Mucosa of gallbladder (tissue), 1 donor: ENCODE measurements at regions not wholly inside any gene's neighbourhood (a gene's known extent, or its start where the extent isn't known, plus 50 kb on each side); places are given as distances from the start of the nearest gene placed in this dataset.

Experiments used
- DNase-seq: peaks from one replicate; pipeline ENCODE4 v3.0.0-alpha.2; 2020; ENCODE audit warnings: low spot score
- donor health status: DM: no; HTN: no; CAD: no.

- DNase-seq, result no peak
Observed at GRCh38 chr1:68331117-68331865, 99.0 kb upstream of the WLS start.

- DNase-seq, result no peak
Observed at GRCh38 chr1:68330391-68330790, 98.1 kb upstream of the WLS start.

GRCh38 chr1:68329096-68329835, 96.9 kb upstream of the WLS start:
- DNase-seq, result no peak

GRCh38 chr1:68328490-68328889, 96.2 kb upstream of the WLS start:
- DNase-seq, result no peak

DNA sequence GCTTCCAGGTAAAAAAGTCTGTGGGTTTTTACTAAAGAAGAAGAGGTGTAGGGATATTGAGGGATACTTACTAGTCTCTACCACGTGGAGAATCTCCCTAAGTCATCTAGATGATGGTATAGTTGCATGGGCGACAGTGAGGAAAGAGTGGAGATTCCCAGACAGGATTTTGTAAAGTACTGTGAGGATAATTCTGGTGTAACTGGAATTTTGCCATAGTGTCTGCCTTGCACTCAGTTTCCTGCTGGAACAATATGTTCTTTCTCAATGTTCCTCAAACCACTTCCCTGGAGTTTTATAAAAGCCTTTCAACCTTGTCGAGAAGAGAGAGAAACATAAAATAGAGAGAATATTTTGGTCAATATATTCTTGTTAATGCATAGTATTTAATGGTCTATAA, 95.1 kb upstream of the WLS start:
- DNase-seq, result no peak

DNA sequence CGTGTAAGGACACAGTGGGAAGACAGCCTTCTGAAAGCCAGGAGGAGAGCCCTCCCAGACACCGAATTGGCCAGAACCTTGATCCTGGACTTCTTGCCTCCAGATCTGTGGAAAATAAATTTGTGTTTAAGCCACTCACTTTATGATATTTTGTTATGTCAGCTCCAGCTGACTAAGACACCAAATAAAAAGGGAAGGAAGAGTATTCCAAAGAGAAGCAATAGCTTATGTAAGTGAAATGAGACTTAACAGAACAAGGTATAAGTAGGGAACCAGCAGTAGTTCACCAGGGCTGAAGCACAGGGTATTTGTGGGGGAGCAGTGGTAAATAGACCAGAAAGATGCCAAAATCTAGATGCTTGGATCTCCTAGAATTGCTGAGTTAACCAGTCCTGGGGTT, 94.2 kb upstream of the WLS start:
- no peak for DNase-seq

- no peak for DNase-seq
Observed at GRCh38 chr1:68324316-68324715, 92.0 kb upstream of the WLS start.

DNA sequence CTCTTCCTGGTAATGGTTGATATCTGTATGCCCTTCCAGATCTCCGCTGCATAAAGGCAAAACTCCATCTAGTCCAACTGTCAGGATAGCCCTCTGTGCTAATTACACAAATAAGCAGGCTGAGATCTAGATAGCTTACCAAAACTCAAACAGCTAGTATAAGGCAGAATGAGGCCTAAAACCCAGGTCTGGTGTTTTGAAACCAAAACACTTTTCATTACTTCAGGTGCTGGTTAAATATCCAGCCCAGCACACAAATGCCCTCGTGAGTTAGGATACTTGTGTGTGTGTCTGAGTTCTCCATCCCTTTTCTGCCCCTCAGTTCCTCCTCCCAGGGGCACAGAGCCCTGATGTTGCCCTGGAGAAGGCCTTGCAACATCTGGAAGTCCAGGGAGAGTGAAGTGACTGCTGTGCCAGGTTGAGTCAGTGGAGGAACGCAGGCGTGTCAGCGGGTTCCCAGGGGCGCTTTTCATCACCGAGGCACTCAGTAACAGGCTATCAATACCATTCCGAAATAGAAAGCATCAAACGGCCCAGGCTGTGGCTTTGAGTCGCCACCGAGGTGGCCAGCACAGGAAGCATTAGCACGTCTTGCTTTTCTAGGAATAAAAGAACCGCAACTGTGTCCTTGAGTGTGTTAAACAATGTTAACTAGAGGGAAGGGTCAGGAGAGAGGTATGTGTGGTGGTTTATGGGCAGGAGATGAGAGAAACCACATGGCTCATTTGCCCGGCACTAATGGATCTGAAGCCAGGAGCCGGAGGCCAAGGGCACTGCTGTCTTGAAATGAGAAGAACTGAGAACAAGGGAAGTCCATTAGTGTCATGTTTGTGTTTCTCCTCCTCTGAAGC, 90.7 kb upstream of the WLS start:
- DNase-seq, result no peak

DNA sequence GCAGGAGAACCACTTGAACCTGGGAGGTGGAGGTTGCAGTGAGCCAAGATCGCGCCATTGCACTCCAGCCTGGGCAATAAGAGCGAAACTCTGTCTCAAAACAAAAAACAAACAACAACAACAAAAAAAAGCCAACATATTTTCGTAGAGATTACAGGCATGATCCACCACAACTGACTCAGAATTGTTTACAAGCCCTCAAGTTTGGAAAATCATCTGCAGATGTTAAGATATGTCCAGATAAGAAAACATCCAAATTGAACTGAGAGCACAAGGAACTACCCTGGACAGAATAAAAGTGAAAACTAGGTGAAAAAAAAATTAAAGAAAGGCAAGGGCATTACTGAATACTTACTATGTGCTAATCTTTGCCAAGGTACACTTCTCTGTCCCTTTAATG, 89.8 kb upstream of the WLS start:
- no peak for DNase-seq

- peak; percentile 78 for DNase-seq
Observed at GRCh38 chr1:68321084-68321685, 88.9 kb upstream of the WLS start.

DNA sequence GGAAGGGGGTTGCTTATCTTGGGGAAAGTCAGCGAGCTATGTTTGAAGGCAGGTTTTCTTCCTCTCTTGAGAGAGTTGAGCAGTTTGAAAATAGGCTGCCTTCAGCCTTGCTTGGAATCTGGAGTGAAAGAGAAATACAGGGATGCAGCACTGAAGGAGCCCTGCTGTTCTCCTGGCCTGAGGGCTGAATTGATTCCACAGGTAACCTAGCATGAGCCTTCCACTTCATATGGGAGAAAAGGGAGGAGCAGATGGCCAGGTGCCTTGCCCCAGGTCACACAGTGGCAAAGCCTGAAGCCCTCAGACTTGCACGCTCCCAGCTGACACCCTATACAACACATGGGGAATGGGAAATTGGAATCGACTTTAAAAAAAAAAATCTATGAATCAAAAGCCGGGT, 88.0 kb upstream of the WLS start:
- no peak for DNase-seq

DNA sequence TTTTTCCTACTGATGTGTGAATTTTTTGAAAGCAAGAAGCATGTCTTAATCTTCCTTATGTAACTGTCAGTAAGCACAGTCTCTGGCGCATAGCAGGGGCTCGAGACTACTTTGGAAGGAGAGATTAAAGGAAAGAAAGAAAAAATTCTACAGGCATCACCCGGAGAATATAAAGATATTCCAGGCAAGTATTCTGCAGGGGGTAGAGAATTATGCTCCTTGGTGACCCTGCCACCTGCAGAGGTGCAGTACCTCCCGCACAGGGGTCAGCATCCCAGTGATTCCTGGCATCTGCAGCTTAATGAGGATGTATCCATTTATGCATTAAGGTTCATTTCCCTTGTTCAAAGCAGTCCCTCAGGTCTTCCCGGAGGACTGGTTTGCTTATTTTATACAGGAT, 87.6 kb upstream of the WLS start:
- DNase-seq, result no peak

DNA sequence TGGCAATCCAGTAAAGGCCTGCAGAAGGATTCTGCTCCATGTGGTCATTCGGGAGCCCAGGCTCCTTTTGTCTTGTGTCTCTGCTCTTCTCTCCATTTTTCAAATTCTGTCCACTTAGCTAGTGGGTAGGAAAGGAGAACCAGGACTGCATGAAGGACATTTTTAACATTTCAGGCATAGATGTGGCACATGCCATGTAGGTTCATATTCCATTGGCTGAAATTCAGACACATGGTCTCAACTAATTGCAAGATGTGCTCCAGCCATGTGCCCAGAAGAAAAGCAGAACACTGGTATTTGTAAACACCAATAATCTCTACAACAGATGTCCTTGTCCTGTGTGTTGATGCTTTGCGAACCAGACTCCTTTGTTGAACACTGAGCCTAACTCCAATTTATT, 85.2 kb upstream of the WLS start:
- no peak for DNase-seq

DNA sequence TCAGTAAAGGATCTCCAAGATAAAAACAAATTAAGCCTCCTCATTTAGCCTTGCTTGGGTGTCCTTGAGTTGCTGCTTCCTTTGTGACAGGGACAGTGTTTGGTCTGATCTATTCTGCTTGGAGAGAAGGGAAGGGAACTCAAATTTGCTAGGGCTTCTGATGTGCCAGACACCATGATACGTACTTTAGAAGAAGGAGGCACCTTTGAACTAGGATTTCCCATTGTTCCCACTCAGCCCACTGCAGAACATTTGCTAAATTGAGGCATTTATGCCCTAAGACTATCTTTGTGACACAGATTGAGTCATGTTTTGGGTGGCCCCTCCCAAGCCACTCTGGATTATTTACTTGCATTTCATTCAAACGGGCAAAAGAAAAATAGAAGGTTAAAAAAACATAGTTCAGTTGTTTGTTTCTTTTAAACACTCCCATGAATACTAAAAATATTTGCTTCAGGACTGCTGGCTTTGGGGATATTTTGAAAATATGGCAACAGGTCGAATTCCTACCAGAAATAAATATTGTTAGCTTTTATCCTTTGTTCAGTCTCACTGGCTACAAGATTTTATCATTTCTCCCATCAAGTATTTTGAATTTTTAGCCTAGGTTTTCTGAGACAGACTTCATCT, 81.9 kb upstream of the WLS start:
- DNase-seq, result no peak

DNA sequence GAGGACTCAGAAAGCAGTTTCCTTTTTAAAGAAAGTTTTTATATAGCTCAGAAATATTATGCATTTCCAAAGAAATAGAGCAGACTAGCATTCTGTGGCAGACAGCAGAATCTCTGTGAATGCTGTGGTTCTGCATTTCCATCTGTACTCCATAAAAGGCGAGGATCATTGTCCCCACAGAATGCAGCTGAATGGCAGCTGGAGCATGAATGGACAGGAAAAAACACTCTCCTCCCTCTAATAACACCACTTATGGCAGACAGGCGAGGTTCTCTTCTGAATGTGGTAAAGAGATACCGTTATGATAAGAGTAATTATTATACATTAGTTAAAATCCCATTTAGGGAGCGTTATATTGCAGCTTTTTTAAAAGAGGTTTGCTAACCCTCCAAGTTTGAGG, 81.4 kb upstream of the WLS start:
- DNase-seq, result no peak

DNA sequence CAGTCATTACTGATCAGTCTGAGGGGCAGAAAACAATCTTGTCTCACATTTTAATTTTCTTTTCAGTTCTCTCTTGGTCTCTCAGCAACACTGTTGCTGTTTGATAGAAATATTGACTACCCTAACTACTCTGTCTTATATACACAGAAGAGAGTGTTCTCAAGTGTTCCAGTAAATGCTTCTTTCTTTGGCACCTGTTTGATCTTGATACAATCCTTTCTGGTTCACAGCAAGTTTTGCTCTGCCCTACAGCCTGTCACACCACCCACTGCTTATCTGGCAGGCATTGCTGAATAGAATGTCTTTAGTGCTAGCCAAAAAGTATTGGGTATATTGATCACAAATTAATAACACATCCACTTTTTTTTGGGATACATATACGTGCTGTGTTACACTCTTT, 75.7 kb upstream of the WLS start:
- DNase-seq, result no peak

DNA sequence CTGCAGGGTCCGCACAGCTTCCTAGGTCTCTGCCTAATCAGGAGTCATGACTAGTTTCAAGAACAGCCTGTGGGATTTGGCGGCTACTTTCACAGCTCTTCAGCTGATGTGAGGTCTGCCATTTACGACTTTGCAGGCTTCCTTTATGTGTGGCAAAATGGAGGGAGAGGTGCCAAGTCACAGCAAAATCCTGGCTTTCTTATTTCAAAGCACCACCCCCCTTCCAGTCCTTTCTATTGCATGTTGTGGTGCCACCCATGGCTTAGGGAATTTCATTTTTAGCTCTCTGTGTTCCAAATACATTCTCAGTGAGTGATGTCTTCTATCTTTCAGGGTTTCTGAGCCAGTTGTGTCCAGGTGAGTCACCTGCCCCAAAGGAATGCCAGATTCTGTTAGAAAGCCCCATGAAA, 75.1 kb upstream of the WLS start:
- DNase-seq, result no peak

- no peak for DNase-seq
Observed at GRCh38 chr1:68301471-68302001, 69.2 kb upstream of the WLS start.

DNA sequence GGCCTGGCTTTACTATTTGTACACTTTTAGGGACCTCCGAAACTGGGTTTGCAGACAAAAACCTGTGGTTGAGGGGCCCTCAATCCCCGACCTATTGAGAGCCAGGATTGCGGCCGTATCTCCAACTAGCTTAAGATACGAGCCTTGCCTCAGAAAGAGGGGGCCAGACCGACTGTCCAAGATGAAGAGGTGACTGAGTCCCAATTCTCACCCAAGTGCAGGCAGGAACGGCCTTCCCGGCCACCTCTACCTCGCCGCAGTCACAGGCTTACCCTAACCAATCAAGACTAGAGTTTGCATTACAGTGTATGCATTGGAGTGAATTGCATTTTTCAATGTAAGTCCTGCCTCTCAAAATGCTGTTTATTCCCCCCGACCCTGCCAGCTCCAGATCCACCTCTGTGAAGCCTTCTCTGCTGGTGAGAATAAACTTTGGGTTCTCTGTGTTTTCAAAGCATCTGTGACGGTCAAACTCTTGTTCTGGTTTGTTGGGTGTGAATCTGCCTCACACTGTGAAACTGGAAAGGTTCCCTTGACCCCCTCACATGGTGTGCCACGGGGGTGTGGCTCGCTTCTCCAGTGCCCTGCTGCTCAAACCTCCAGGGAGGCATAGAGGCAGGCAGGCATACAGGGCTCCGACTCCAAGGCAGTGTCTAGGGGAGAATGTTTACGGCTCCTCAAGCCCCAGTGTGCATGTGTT, 62.2 kb upstream of the WLS start:
- no peak for DNase-seq

GRCh38 chr1:68293609-68294366, 61.5 kb upstream of the WLS start:
- no peak for DNase-seq
